ENCODE measurements at regions not wholly inside any gene's neighbourhood (a gene's known extent, or its start where the extent isn't known, plus 50 kb on each side); places are given as distances from the start of the nearest gene placed in this dataset.

DNA sequence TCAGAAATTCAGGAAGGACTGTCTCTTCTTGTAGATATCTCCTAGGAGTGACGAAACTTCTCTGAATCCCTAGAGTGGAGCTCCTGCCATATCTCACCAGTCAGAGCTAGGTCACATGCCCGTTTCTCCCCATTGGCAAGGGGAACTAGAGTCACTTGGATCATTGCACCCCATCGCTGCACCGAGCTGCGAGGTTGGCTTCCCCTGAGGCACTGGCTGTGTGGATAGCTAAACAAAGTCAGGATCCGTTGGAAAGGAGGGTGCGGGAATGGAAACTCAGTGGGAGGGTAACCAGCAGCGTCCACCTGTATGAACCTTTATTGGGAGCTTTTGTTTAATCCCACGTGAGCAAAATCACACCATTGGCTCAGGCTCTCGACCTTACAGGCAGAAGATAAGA, 283.8 kb downstream of the BRD1 start:
- TF ChIP-seq, protein P1, sequence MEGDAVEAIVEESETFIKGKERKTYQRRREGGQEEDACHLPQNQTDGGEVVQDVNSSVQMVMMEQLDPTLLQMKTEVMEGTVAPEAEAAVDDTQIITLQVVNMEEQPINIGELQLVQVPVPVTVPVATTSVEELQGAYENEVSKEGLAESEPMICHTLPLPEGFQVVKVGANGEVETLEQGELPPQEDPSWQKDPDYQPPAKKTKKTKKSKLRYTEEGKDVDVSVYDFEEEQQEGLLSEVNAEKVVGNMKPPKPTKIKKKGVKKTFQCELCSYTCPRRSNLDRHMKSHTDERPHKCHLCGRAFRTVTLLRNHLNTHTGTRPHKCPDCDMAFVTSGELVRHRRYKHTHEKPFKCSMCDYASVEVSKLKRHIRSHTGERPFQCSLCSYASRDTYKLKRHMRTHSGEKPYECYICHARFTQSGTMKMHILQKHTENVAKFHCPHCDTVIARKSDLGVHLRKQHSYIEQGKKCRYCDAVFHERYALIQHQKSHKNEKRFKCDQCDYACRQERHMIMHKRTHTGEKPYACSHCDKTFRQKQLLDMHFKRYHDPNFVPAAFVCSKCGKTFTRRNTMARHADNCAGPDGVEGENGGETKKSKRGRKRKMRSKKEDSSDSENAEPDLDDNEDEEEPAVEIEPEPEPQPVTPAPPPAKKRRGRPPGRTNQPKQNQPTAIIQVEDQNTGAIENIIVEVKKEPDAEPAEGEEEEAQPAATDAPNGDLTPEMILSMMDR (IDR thresholded peaks at IDR 0.05), result no peak
- no peak for TF ChIP-seq POLR2A (IDR thresholded peaks at IDR 0.05)

Measured in heart left ventricle (tissue), 13 donors.